ENCODE measurements at regions not wholly inside any gene's neighbourhood (a gene's known extent, or its start where the extent isn't known, plus 50 kb on each side); places are given as distances from the start of the nearest gene placed in this dataset.

DNA sequence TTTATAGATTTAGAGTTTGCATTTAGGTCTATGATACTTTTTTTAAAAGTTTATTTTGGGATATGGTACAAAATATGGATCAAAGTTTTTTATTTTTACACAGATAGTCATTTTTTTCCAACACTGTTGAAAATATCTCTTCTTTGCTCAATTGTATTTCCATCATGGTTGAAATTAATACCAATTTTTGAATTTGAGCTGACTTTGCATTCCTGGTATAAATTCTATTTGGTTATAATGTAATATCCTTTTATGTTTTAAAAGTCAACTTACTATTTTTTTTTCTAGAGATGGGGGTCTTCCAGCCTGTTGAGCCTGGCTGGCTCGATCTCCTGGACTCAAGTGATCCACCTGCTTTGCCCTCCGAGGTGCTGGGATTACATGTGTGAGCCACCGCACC is 620.1 kb downstream of the OLFM4 start:
- H2AFZ ChIP-seq (ENCODE audit: insufficient read depth, low read depth, low read length, poor library complexity, severe bottlenecking) = no peak overlapping the region
- TF ChIP-seq, protein P1, sequence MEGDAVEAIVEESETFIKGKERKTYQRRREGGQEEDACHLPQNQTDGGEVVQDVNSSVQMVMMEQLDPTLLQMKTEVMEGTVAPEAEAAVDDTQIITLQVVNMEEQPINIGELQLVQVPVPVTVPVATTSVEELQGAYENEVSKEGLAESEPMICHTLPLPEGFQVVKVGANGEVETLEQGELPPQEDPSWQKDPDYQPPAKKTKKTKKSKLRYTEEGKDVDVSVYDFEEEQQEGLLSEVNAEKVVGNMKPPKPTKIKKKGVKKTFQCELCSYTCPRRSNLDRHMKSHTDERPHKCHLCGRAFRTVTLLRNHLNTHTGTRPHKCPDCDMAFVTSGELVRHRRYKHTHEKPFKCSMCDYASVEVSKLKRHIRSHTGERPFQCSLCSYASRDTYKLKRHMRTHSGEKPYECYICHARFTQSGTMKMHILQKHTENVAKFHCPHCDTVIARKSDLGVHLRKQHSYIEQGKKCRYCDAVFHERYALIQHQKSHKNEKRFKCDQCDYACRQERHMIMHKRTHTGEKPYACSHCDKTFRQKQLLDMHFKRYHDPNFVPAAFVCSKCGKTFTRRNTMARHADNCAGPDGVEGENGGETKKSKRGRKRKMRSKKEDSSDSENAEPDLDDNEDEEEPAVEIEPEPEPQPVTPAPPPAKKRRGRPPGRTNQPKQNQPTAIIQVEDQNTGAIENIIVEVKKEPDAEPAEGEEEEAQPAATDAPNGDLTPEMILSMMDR (IDR thresholded peaks at IDR 0.05) = no peak

DNA sequence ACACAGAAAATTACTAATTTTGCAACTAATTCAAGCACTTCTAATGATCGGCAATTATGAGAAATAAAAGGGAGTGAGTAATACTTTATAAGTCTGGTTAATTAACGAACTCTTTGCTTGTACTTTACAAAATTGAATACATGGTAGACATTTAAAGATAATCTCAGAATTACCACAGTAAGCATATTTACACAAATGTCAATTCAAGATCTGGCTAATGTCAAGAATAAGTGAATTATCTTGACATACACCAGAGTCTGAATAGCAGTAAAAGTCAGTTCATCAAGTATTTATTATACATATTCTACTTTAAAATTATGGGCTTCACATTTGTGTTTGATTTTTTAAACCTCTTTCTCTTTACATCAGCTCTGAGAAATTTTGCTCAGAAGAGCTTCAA is 643.4 kb downstream of the OLFM4 start:
- Histone ChIP-seq H3K27me3 (ENCODE audit: control insufficient read depth in 2 of 2, insufficient read depth in 2 of 2, low read length in 2 of 2) (no peaks in the 10 kb centered on the region), H3K36me3 (replicated peaks in 1 of 2; ENCODE audit: control insufficient read depth in 1 of 2, insufficient read depth in 2 of 2, low read length in 2 of 2) (no peaks in the 10 kb centered on the region), H4K20me1 (ENCODE audit: insufficient read depth, low read length) (no peaks in the 10 kb centered on the region), H3K9ac (ENCODE audit: insufficient read depth, low read length, poor library complexity, severe bottlenecking) (no peak overlapping the region), H3K4me2 (replicated peaks; ENCODE audit: extremely low read depth, low read length, poor library complexity, severe bottlenecking) (no peak overlapping the region), H3K4me3 (replicated peaks in 1 of 3; ENCODE audit: low read depth in 2 of 3, low read length in 3 of 3) (no peak overlapping the region), H3K27ac (ENCODE audit: low read depth in 1 of 2, low read length in 2 of 2) (no peak overlapping the region), H2AFZ (ENCODE audit: insufficient read depth, low read depth, low read length, poor library complexity, severe bottlenecking) (no peak overlapping the region), H3K79me2 (ENCODE audit: insufficient read depth, low read length) (no peaks in the 10 kb centered on the region), H3K9me3 (replicated peaks in 1 of 2; ENCODE audit: control insufficient read depth in 1 of 2, insufficient read depth in 1 of 2, low read length in 2 of 2) (no peaks in the 10 kb centered on the region), H3K4me1 (ENCODE audit: control insufficient read depth in 1 of 2, insufficient read depth in 2 of 2, low read length in 2 of 2) (no peaks in the 10 kb centered on the region)
- Mint-ChIP-seq H3K27me3 (ENCODE audit: low read depth in 3 of 3) (no peaks in the 10 kb centered on the region), H3K9me3 (peaks cover 0 to 2% (median 0%) of the 10 kb centered on the region in 7 donors), H3K36me3 (no peaks in the 10 kb centered on the region), H3K4me3 (no peak overlapping the region), H3K27ac (no peak overlapping the region), H3K4me1 (no peaks in the 10 kb centered on the region)
- WGBS (ENCODE audit: insufficient coverage) = no CpG with 5 or more reads among the region's 2 CpGs
- no peak for DNase-seq
- intact Hi-C loops (cut with micrococcal nuclease) = no loop called here
- TF ChIP-seq, protein P1 (IDR thresholded peaks at IDR 0.05) = no peak

More for the DNA sequence above, 620.1 kb downstream of the OLFM4 start:
- Mint-ChIP-seq H3K4me3 (no peak overlapping the region), H3K27ac (no peak overlapping the region), H3K36me3 (no peaks in the 10 kb centered on the region), H3K9me3 (peaks cover 0 to 5% (median 2%) of the 10 kb centered on the region in 7 donors), H3K4me1 (no peaks in the 10 kb centered on the region), H3K27me3 (ENCODE audit: low read depth in 3 of 3) (no peaks in the 10 kb centered on the region)
- H3K36me3 ChIP-seq (replicated peaks in 1 of 2; ENCODE audit: control insufficient read depth in 1 of 2, insufficient read depth in 2 of 2, low read length in 2 of 2) = no peaks in the 10 kb centered on the region
- H3K4me3 ChIP-seq (replicated peaks in 1 of 3; ENCODE audit: low read depth in 2 of 3, low read length in 3 of 3) = no peak overlapping the region
- no CpG with 5 or more reads among the region's 3 CpGs for WGBS (ENCODE audit: insufficient coverage)
- H3K9me3 ChIP-seq (replicated peaks in 1 of 2; ENCODE audit: control insufficient read depth in 1 of 2, insufficient read depth in 1 of 2, low read length in 2 of 2) = peaks cover 0 to 4% of the 10 kb centered on the region in 2 donors
- no peak overlapping the region for H3K9ac ChIP-seq (ENCODE audit: insufficient read depth, low read length, poor library complexity, severe bottlenecking)
- no peak overlapping the region for H3K4me2 ChIP-seq (replicated peaks; ENCODE audit: extremely low read depth, low read length, poor library complexity, severe bottlenecking)
- intact Hi-C loops (cut with micrococcal nuclease) = no loop called here
- no peaks in the 10 kb centered on the region for H3K27me3 ChIP-seq (ENCODE audit: control insufficient read depth in 2 of 2, insufficient read depth in 2 of 2, low read length in 2 of 2)
- H3K4me1 ChIP-seq (ENCODE audit: control insufficient read depth in 1 of 2, insufficient read depth in 2 of 2, low read length in 2 of 2) = no peaks in the 10 kb centered on the region
- no peaks in the 10 kb centered on the region for H4K20me1 ChIP-seq (ENCODE audit: insufficient read depth, low read length)
- H3K27ac ChIP-seq (ENCODE audit: low read depth in 1 of 2, low read length in 2 of 2) = no peak overlapping the region
- no peaks in the 10 kb centered on the region for H3K79me2 ChIP-seq (ENCODE audit: insufficient read depth, low read length)
- DNase-seq = no peak
